HCT116 (cell line): ENCODE measurements at regions not wholly inside any gene's neighbourhood (a gene's known extent, or its start where the extent isn't known, plus 50 kb on each side); places are given as distances from the start of the nearest gene placed in this dataset.

ENCODE experiments used
- JUND ChIP-seq: IDR thresholded peaks from 2 replicates; pipeline ENCODE4 v1.6.1; 2012
- RAD21 ChIP-seq: IDR thresholded peaks from 2 replicates; pipeline ENCODE4 v1.6.1; 2012; ENCODE audit warnings: low read depth, mild to moderate bottlenecking
- TF ChIP-seq, protein P1 (sequence below), 3 experiments: fragments of 200-600 bp in 1 of 3; sonication (generic) in 1 of 3; IDR thresholded peaks in 2 of 3; conservative IDR thresholded peaks in 1 of 3; 2 replicates each; pipeline ENCODE4 v1.5.1; 2012 to 2017; ENCODE audit warnings: low read depth in 2 of 3, low read length in 2 of 3, antibody characterized with exemption in 1 of 3, borderline replicate concordance in 1 of 3, control low read depth in 1 of 3, mild to moderate bottlenecking in 1 of 3, mixed read lengths in 1 of 3, mixed run types in 1 of 3, moderate library complexity in 1 of 3; ENCODE audit not compliant: insufficient read depth in 1 of 3

DNA sequence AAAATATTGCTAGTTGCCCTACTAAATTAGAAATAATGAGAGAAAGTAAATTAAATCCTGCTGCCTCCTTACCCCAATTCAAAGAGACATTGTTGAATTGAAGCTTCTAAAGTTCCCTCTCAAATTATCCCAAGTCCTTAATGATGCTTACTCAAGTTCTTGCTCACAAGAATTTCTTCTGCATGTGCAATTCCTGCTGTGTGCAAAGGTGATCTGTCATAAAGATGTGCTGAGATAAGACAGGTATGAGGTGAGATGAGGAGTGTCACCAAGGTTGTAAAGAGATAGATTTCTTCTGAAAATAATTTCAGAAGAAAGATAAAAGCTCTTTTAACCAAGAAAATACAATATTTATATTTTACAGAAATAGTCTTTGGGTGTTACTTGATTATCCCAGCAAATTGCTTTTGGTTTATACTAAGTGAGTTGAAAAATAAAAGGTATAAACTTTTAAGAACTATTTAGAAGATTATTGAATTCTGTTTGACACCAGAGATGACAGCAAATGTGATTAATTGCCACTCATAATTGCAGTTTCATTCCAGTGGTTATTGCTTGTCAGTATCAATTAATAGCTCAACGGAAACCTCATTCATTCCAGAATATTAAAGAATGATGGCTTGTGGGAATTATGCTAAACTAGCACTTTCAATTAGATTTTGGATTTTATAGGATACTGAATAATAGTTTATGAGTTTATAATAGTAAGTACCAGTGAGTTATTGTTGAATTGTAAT is 674.3 kb downstream of the STK39 start:
- TF ChIP-seq, protein P1, sequence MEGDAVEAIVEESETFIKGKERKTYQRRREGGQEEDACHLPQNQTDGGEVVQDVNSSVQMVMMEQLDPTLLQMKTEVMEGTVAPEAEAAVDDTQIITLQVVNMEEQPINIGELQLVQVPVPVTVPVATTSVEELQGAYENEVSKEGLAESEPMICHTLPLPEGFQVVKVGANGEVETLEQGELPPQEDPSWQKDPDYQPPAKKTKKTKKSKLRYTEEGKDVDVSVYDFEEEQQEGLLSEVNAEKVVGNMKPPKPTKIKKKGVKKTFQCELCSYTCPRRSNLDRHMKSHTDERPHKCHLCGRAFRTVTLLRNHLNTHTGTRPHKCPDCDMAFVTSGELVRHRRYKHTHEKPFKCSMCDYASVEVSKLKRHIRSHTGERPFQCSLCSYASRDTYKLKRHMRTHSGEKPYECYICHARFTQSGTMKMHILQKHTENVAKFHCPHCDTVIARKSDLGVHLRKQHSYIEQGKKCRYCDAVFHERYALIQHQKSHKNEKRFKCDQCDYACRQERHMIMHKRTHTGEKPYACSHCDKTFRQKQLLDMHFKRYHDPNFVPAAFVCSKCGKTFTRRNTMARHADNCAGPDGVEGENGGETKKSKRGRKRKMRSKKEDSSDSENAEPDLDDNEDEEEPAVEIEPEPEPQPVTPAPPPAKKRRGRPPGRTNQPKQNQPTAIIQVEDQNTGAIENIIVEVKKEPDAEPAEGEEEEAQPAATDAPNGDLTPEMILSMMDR (IDR thresholded peaks at IDR 0.05 in 2 of 3, conservative IDR thresholded peaks at IDR 0.05 in 1 of 3; ENCODE audit: borderline replicate concordance in 1 of 3, insufficient read depth in 1 of 3, low read depth in 2 of 3, low read length in 2 of 3) = no peak
- TF ChIP-seq JUND (no peak), RAD21 (no peak)
